Jurkat, Clone E6-1 (cell line): ENCODE measurements at regions not wholly inside any gene's neighbourhood (a gene's known extent, or its start where the extent isn't known, plus 50 kb on each side); places are given as distances from the start of the nearest gene placed in this dataset.

Source experiments
- DNase-seq: peaks from one replicate; pipeline ENCODE4 v3.0.0-alpha.2; 2011; ENCODE audit warnings: low read depth, low spot score
- H3K4me3 ChIP-seq: 2 replicates; pipeline ENCODE4 v1.5.1; 2011; ENCODE audit warnings: mild to moderate bottlenecking, low read length, control low read depth, moderate library complexity

GRCh38 chr2:235162837-235163197, 211.0 kb downstream of the SH3BP4 start:
- no peak overlapping the region for H3K4me3 ChIP-seq
- DNase-seq, result no peak

GRCh38 chr2:235165136-235165535, 213.3 kb downstream of the SH3BP4 start:
- DNase-seq, result no peak
- H3K4me3 ChIP-seq, result no peak overlapping the region

GRCh38 chr2:235165631-235166030, 213.8 kb downstream of the SH3BP4 start:
- no peak overlapping the region for H3K4me3 ChIP-seq
- no peak for DNase-seq

GRCh38 chr2:235168174-235168979, 216.6 kb downstream of the SH3BP4 start:
- no peak for DNase-seq
- no peak overlapping the region for H3K4me3 ChIP-seq

- no peak for DNase-seq
- H3K4me3 ChIP-seq, result no peak overlapping the region
These were observed 218.2 kb downstream of the SH3BP4 start for GRCh38 chr2:235170016-235170415.

- peak; percentile 55 for DNase-seq
- no peak overlapping the region for H3K4me3 ChIP-seq
These were observed 219.0 kb downstream of the SH3BP4 start for GRCh38 chr2:235170536-235171521.

- no peak for DNase-seq
These were observed 219.8 kb downstream of the SH3BP4 start for GRCh38 chr2:235171550-235172031.

GRCh38 chr2:235180642-235181041, 228.8 kb downstream of the SH3BP4 start:
- H3K4me3 ChIP-seq, result no peak overlapping the region
- DNase-seq, result no peak

More at GRCh38 chr2:235171550-235172031, 219.8 kb downstream of the SH3BP4 start:
- no peak overlapping the region for H3K4me3 ChIP-seq

- no peak overlapping the region for H3K4me3 ChIP-seq
- no peak for DNase-seq
These were observed 232.0 kb downstream of the SH3BP4 start for GRCh38 chr2:235183786-235184185.

GRCh38 chr2:235187806-235188205, 236.0 kb downstream of the SH3BP4 start:
- H3K4me3 ChIP-seq, result no peak overlapping the region
- DNase-seq, result no peak

- H3K4me3 ChIP-seq, result no peak overlapping the region
- DNase-seq, result no peak
These were observed 239.7 kb downstream of the SH3BP4 start for GRCh38 chr2:235191486-235191885.

GRCh38 chr2:235191978-235192377, 240.2 kb downstream of the SH3BP4 start:
- DNase-seq, result no peak

GRCh38 chr2:235194351-235194750, 242.5 kb downstream of the SH3BP4 start:
- H3K4me3 ChIP-seq, result no peak overlapping the region
- DNase-seq, result no peak

More at GRCh38 chr2:235191978-235192377, 240.2 kb downstream of the SH3BP4 start:
- H3K4me3 ChIP-seq, result no peak overlapping the region

- no peak for DNase-seq
- H3K4me3 ChIP-seq, result no peak overlapping the region
These were observed 243.0 kb downstream of the SH3BP4 start for GRCh38 chr2:235194836-235195235.

- DNase-seq, result no peak
These were observed 244.1 kb downstream of the SH3BP4 start for GRCh38 chr2:235195921-235196320.

GRCh38 chr2:235199128-235199527, 247.3 kb downstream of the SH3BP4 start:
- no peak for DNase-seq
- H3K4me3 ChIP-seq, result no peak overlapping the region

More at GRCh38 chr2:235195921-235196320, 244.1 kb downstream of the SH3BP4 start:
- H3K4me3 ChIP-seq, result no peak overlapping the region

GRCh38 chr2:235200216-235200615, 248.4 kb downstream of the SH3BP4 start:
- H3K4me3 ChIP-seq, result no peak overlapping the region
- no peak for DNase-seq

- H3K4me3 ChIP-seq, result no peak overlapping the region
- DNase-seq, result no peak
These were observed 249.9 kb downstream of the SH3BP4 start for GRCh38 chr2:235201756-235202155.

GRCh38 chr2:235204948-235205347, 253.1 kb downstream of the SH3BP4 start:
- no peak overlapping the region for H3K4me3 ChIP-seq
- DNase-seq, result no peak

GRCh38 chr2:235206399-235206798, 254.6 kb downstream of the SH3BP4 start:
- no peak for DNase-seq
- no peak overlapping the region for H3K4me3 ChIP-seq
